CD14-positive monocyte (primary cell): ENCODE measurements at regions not wholly inside any gene's neighbourhood (a gene's known extent, or its start where the extent isn't known, plus 50 kb on each side); places are given as distances from the start of the nearest gene placed in this dataset.

Source experiments
- DNase-seq, 3 donors: peaks; one replicate each; pipeline ENCODE4 v3.0.0-alpha.2; 2011 to 2022
- H2AFZ ChIP-seq: 2 replicates; pipeline ENCODE4 v1.6.0; 2012; ENCODE audit warnings: mild to moderate bottlenecking, low read depth, low read length, inconsistent platforms; ENCODE audit not compliant: insufficient read depth, poor library complexity, severe bottlenecking
- H3K27ac ChIP-seq, 2 donors: 1 replicate in 1 of 2; 2 replicates in 1 of 2; pipeline ENCODE4 v1.5.1; 2012 to 2013; ENCODE audit warnings: low read length in 2 of 2, control low read depth in 1 of 2, inconsistent platforms in 1 of 2, low read depth in 1 of 2, mild to moderate bottlenecking in 1 of 2
- H3K27me3 ChIP-seq, 2 donors: one replicate each; pipeline versions ENCODE4 v1.6.0 to v1.6.1; 2011 to 2013; ENCODE audit warnings: low read length in 2 of 2; ENCODE audit not compliant: control insufficient read depth in 2 of 2, insufficient read depth in 2 of 2
- H3K36me3 ChIP-seq, 2 donors: replicated peaks in 1 of 2; 1 replicate in 1 of 2; 2 replicates in 1 of 2; pipeline versions ENCODE4 v1.5.1 to v1.6.1; 2012 to 2013; ENCODE audit warnings: low read length in 2 of 2, control low read depth in 1 of 2, inconsistent platforms in 1 of 2, mild to moderate bottlenecking in 1 of 2; ENCODE audit not compliant: insufficient read depth in 2 of 2, control insufficient read depth in 1 of 2
- H3K4me1 ChIP-seq, 2 donors: 1 replicate in 1 of 2; 2 replicates in 1 of 2; pipeline versions ENCODE4 v1.5.1 to v1.6.1; 2012 to 2013; ENCODE audit warnings: low read length in 2 of 2, control low read depth in 1 of 2, inconsistent platforms in 1 of 2, mild to moderate bottlenecking in 1 of 2, moderate library complexity in 1 of 2; ENCODE audit not compliant: insufficient read depth in 2 of 2, control insufficient read depth in 1 of 2
- H3K4me2 ChIP-seq: replicated peaks from 2 replicates; pipeline ENCODE3; 2012; ENCODE audit warnings: low read length, moderate library complexity, mild to moderate bottlenecking; ENCODE audit not compliant: poor library complexity, severe bottlenecking; ENCODE audit errors: extremely low read depth
- H3K4me3 ChIP-seq, 3 experiments: fragments of 200-600 bp in 1 of 3; sonication (generic) in 1 of 3; replicated peaks in 1 of 3; 1 replicate in 2 of 3; 2 replicates in 1 of 3; pipeline ENCODE4 v1.5.1; 2011 to 2013; ENCODE audit warnings: low read length in 3 of 3, mild to moderate bottlenecking in 3 of 3, control low read depth in 2 of 3, low read depth in 2 of 3, inconsistent platforms in 1 of 3, moderate library complexity in 1 of 3
- H3K79me2 ChIP-seq: 2 replicates; pipeline ENCODE4 v1.6.0; 2012; ENCODE audit warnings: mild to moderate bottlenecking, control low read depth, inconsistent platforms, low read length, moderate library complexity; ENCODE audit not compliant: insufficient read depth
- H3K9ac ChIP-seq: 2 replicates; pipeline ENCODE4 v1.6.0; 2017; ENCODE audit warnings: low read length, mild to moderate bottlenecking; ENCODE audit not compliant: insufficient read depth, poor library complexity, severe bottlenecking
- H3K9me3 ChIP-seq, 2 donors: replicated peaks in 1 of 2; 1 replicate in 1 of 2; 2 replicates in 1 of 2; pipeline versions ENCODE4 v1.5.1 to v1.6.1; 2012 to 2013; ENCODE audit warnings: low read length in 2 of 2, control low read depth in 1 of 2; ENCODE audit not compliant: control insufficient read depth in 1 of 2, insufficient read depth in 1 of 2
- H4K20me1 ChIP-seq: 2 replicates; pipeline ENCODE4 v1.6.0; 2012; ENCODE audit warnings: mild to moderate bottlenecking, low read length, control low read depth, moderate library complexity; ENCODE audit not compliant: insufficient read depth
- H3K27ac Mint-ChIP-seq, 7 donors: one replicate each; pipeline ENCODE4 v1.8.0; 2020; ENCODE audit warnings: mild to moderate bottlenecking in 7 of 7, mixed read lengths in 7 of 7, moderate library complexity in 6 of 7, inconsistent platforms in 2 of 7
- H3K27me3 Mint-ChIP-seq, 3 donors: one replicate each; pipeline ENCODE4 v1.8.0; 2021 to 2022; ENCODE audit warnings: low read depth in 3 of 3, mild to moderate bottlenecking in 3 of 3, mixed read lengths in 3 of 3, moderate library complexity in 3 of 3, inconsistent platforms in 1 of 3
- H3K36me3 Mint-ChIP-seq, 2 donors: one replicate each; pipeline ENCODE4 v1.8.0; 2020; ENCODE audit warnings: mixed read lengths in 2 of 2, inconsistent platforms in 1 of 2, mild to moderate bottlenecking in 1 of 2
- H3K4me1 Mint-ChIP-seq: one replicate; pipeline ENCODE4 v1.8.0; 2020; ENCODE audit warnings: mild to moderate bottlenecking, mixed read lengths
- H3K4me3 Mint-ChIP-seq, 2 donors: one replicate each; pipeline ENCODE4 v1.8.0; 2020; ENCODE audit warnings: mild to moderate bottlenecking in 2 of 2, mixed read lengths in 2 of 2, moderate library complexity in 1 of 2
- H3K9me3 Mint-ChIP-seq, 7 donors: one replicate each; pipeline ENCODE4 v1.8.0; 2020 to 2022; ENCODE audit warnings: mixed read lengths in 7 of 7, mild to moderate bottlenecking in 6 of 7, moderate library complexity in 6 of 7, inconsistent platforms in 2 of 7
- CTCF ChIP-seq: fragments of 200-600 bp; IDR thresholded peaks from one replicate; pipeline ENCODE4 v1.8.0; 2022; ENCODE audit warnings: antibody characterized with exemption, mild to moderate bottlenecking
- WGBS: methylation state at CpG from one replicate; pipeline ENCODE4 v1.1.5; 2013; ENCODE audit warnings: missing lambda C conversion rate; ENCODE audit not compliant: insufficient coverage; 5-methylcytosine and 5-hydroxymethylcytosine counted together
- intact Hi-C, 2 donors: fragments of 100-400 bp; cut with micrococcal nuclease; formaldehyde crosslinking; loops; one replicate each; pipeline versions ENCODE4 v1.15.0 to v1.15.1; 2023

GRCh38 chr3:23130406-23130805 is 72.7 kb upstream of the UBE2E2 start:
- Histone ChIP-seq H3K79me2 (no peaks in the 10 kb centered on the region), H3K4me1 (no peaks in the 10 kb centered on the region), H3K4me3 (no peak overlapping the region), H4K20me1 (no peaks in the 10 kb centered on the region), H3K36me3 (no peaks in the 10 kb centered on the region), H3K4me2 (no peak overlapping the region), H3K9me3 (no peaks in the 10 kb centered on the region), H3K27ac (no peak overlapping the region), H3K27me3 (no peaks in the 10 kb centered on the region), H2AFZ (no peak overlapping the region), H3K9ac (no peak overlapping the region)
- Mint-ChIP-seq H3K27me3 (peaks cover 0 to 2% (median 0%) of the 10 kb centered on the region in 3 donors), H3K4me1 (no peaks in the 10 kb centered on the region), H3K4me3 (no peak overlapping the region), H3K27ac (no peak overlapping the region), H3K9me3 (peaks cover 0 to 2% (median 0%) of the 10 kb centered on the region in 7 donors), H3K36me3 (no peaks in the 10 kb centered on the region)
- TF ChIP-seq CTCF: no peak
- 100% methylated on average over 2 of the region's 4 CpGs for WGBS
- intact Hi-C loops: no loop called here
- DNase-seq: no peak

- Histone ChIP-seq H3K36me3 (no peaks in the 10 kb centered on the region), H3K4me2 (no peak overlapping the region), H3K79me2 (no peaks in the 10 kb centered on the region), H3K9me3 (no peaks in the 10 kb centered on the region), H3K4me3 (no peak overlapping the region), H3K27me3 (no peaks in the 10 kb centered on the region), H3K27ac (no peak overlapping the region), H4K20me1 (no peaks in the 10 kb centered on the region), H3K9ac (no peak overlapping the region), H3K4me1 (no peaks in the 10 kb centered on the region), H2AFZ (no peak overlapping the region)
- peaks cover 2 to 11% (median 8%) of the 10 kb centered on the region in 7 donors for H3K9me3 Mint-ChIP-seq
- peaks cover 0 to 2% (median 2%) of the 10 kb centered on the region in 3 donors for H3K27me3 Mint-ChIP-seq
- TF ChIP-seq CTCF: no peak
- DNase-seq: no peak
- no peak overlapping the region for H3K4me3 Mint-ChIP-seq
- H3K4me1 Mint-ChIP-seq: no peaks in the 10 kb centered on the region
- intact Hi-C loops: no loop called here
- H3K36me3 Mint-ChIP-seq: no peaks in the 10 kb centered on the region
- no peak overlapping the region for H3K27ac Mint-ChIP-seq
- WGBS: 92% methylated on average over 2 of the region's 12 CpGs
Observed at GRCh38 chr3:23135026-23135785, 67.9 kb upstream of the UBE2E2 start.
